SK-N-SH (cell line): ENCODE measurements at regions not wholly inside any gene's neighbourhood (a gene's known extent, or its start where the extent isn't known, plus 50 kb on each side); places are given as distances from the start of the nearest gene placed in this dataset.

Experiments used
- CTCF ChIA-PET: fragments of 300-600, 350-600 bp; formaldehyde crosslinking; extraction: SDS; loops from one replicate; lab custom pipeline; 2021; lab: Yijun Ruan, JAX
- POLR2A ChIA-PET: fragments of 350-600 bp; sonication (Branson Sonifier 250); formaldehyde crosslinking; extraction: SDS; loops from one replicate; lab custom pipeline; 2020; ENCODE audit warnings: antibody characterized with exemption, inconsistent platforms; lab: Yijun Ruan, JAX
- DNase-seq: peaks from one replicate; pipeline ENCODE4 v3.0.0; 2012
- H2AFZ ChIP-seq: fragments of 200-600 bp; sonication (generic); 2 replicates; pipeline ENCODE4 v1.8.1; 2016; ENCODE audit warnings: antibody characterized with exemption, mild to moderate bottlenecking, low read depth
- H3F3A ChIP-seq: fragments of 200-600 bp; sonication (generic); replicated peaks from 2 replicates; pipeline ENCODE3; 2016; ENCODE audit warnings: antibody characterized with exemption, mild to moderate bottlenecking; ENCODE audit not compliant: insufficient read depth
- H3K27ac ChIP-seq, 2 experiments: fragments of 200-500 bp in 1 of 2; fragments of 200-600 bp in 1 of 2; sonication (Bioruptor generic) in 1 of 2; sonication (generic), shearing (Covaris generic) in 1 of 2; 2 replicates each; pipeline versions ENCODE4 v1.5.1 to v1.6.1; 2014 to 2016; ENCODE audit warnings: low read depth in 2 of 2, inconsistent platforms in 1 of 2, low read length in 1 of 2, mild to moderate bottlenecking in 1 of 2, mixed read lengths in 1 of 2
- H3K27me3 ChIP-seq: fragments of 200-600 bp; sonication (generic), shearing (Covaris generic); 2 replicates; pipeline ENCODE4 v1.6.1; 2016; ENCODE audit warnings: mixed run types; ENCODE audit not compliant: insufficient read depth
- H3K36me3 ChIP-seq, 2 experiments: fragments of 200-500 bp in 1 of 2; fragments of 200-600 bp in 1 of 2; sonication (Bioruptor generic) in 1 of 2; sonication (generic) in 1 of 2; replicated peaks in 1 of 2; 2 replicates each; pipeline versions ENCODE3 to v1.5.1; 2014 to 2016; ENCODE audit warnings: low read length in 1 of 2, mild to moderate bottlenecking in 1 of 2; ENCODE audit not compliant: insufficient read depth in 2 of 2, control insufficient read depth in 1 of 2
- H3K4me1 ChIP-seq, 2 experiments: fragments of 200-500 bp in 1 of 2; fragments of 200-600 bp in 1 of 2; sonication (Bioruptor generic) in 1 of 2; sonication (generic), shearing (Covaris generic) in 1 of 2; 2 replicates each; pipeline versions ENCODE4 v1.5.1 to v1.6.1; 2014 to 2016; ENCODE audit warnings: low read depth in 1 of 2, low read length in 1 of 2, mixed run types in 1 of 2; ENCODE audit not compliant: insufficient read depth in 2 of 2, control insufficient read depth in 1 of 2
- H3K4me2 ChIP-seq: fragments of 200-600 bp; sonication (generic), shearing (Covaris generic); 2 replicates; pipeline ENCODE4 v1.6.1; 2017; ENCODE audit warnings: mixed run types
- H3K4me3 ChIP-seq, 2 experiments: fragments of 200-500 bp in 1 of 2; fragments of 200-600 bp in 1 of 2; sonication (Bioruptor generic) in 1 of 2; sonication (generic), shearing (Covaris generic) in 1 of 2; 2 replicates each; pipeline versions ENCODE4 v1.5.1 to v1.8.1; 2014 to 2016; ENCODE audit warnings: low read depth in 2 of 2, inconsistent platforms in 1 of 2, low read length in 1 of 2, mild to moderate bottlenecking in 1 of 2, mixed read lengths in 1 of 2, moderate library complexity in 1 of 2
- H3K79me2 ChIP-seq: fragments of 200-600 bp; sonication (generic); 2 replicates; pipeline ENCODE4 v1.8.1; 2017; ENCODE audit warnings: mild to moderate bottlenecking; ENCODE audit not compliant: insufficient read depth
- H3K9ac ChIP-seq: fragments of 200-600 bp; sonication (generic); 2 replicates; pipeline ENCODE4 v1.6.1; 2017; ENCODE audit warnings: mixed run types
- H3K9me2 ChIP-seq: fragments of 200-600 bp; sonication (generic); 2 replicates; pipeline ENCODE4 v1.6.1; 2017; ENCODE audit warnings: mixed run types
- H3K9me3 ChIP-seq: fragments of 200-600 bp; sonication (generic); 2 replicates; pipeline ENCODE4 v1.6.1; 2017; ENCODE audit warnings: mixed run types, mild to moderate bottlenecking, moderate library complexity
- H4K20me1 ChIP-seq: fragments of 200-600 bp; sonication (generic); 2 replicates; pipeline ENCODE4 v1.6.1; 2017; ENCODE audit warnings: mild to moderate bottlenecking, mixed run types; ENCODE audit not compliant: insufficient read depth
- ELF1 ChIP-seq: IDR thresholded peaks from 2 replicates; pipeline ENCODE4 v1.4.0; 2012
- EP300 ChIP-seq, 2 experiments: IDR thresholded peaks; 2 replicates each; pipeline versions ENCODE4 v1.4.0 to v1.6.1; 2012; ENCODE audit warnings: borderline replicate concordance in 1 of 2, low read depth in 1 of 2, low read length in 1 of 2
- EZH2phosphoT487 ChIP-seq: fragments of 200-600 bp; sonication (generic); IDR thresholded peaks from 2 replicates; pipeline ENCODE4 v1.6.1; 2017; ENCODE audit warnings: low read depth, mixed run types, mild to moderate bottlenecking, antibody characterized with exemption, moderate library complexity, borderline replicate concordance
- FOSL2 ChIP-seq: IDR thresholded peaks from 2 replicates; pipeline ENCODE4 v1.4.0; 2012; ENCODE audit warnings: low read depth, mild to moderate bottlenecking, moderate library complexity, borderline replicate concordance
- FOXJ3 ChIP-seq: sonication (generic); formaldehyde crosslinking; IDR thresholded peaks from 2 replicates; pipeline ENCODE4 v1.5.1; 2020; ENCODE audit warnings: mild to moderate bottlenecking, missing genetic modification reagents
- FOXM1 ChIP-seq: IDR thresholded peaks from 2 replicates; pipeline ENCODE4 v1.4.0; 2012; ENCODE audit warnings: low read depth, mild to moderate bottlenecking
- GATA2 ChIP-seq: sonication (generic); formaldehyde crosslinking; IDR thresholded peaks from 2 replicates; pipeline ENCODE4 v1.5.0; 2020; ENCODE audit warnings: mild to moderate bottlenecking, missing genetic modification reagents
- JUND ChIP-seq: IDR thresholded peaks from 2 replicates; pipeline ENCODE4 v1.4.0; 2012
- MEF2A ChIP-seq: IDR thresholded peaks from 2 replicates; pipeline ENCODE4 v1.4.0; 2012; ENCODE audit warnings: low read depth, borderline replicate concordance
- MXI1 ChIP-seq: IDR thresholded peaks from 2 replicates; pipeline ENCODE4 v1.6.1; 2012; ENCODE audit warnings: mild to moderate bottlenecking, low read depth, low read length, improper control_type of control experiment
- RAD21 ChIP-seq: IDR thresholded peaks from 2 replicates; pipeline ENCODE4 v1.6.1; 2012; ENCODE audit warnings: mild to moderate bottlenecking, low read length
- RFX5 ChIP-seq: IDR thresholded peaks from 2 replicates; pipeline ENCODE4 v1.6.1; 2012; ENCODE audit warnings: mild to moderate bottlenecking, improper control_type of control experiment, low read length
- RXRA ChIP-seq: IDR thresholded peaks from 2 replicates; pipeline ENCODE4 v1.4.0; 2012; ENCODE audit warnings: low read depth, mild to moderate bottlenecking, borderline replicate concordance
- SIN3A ChIP-seq: IDR thresholded peaks from 2 replicates; pipeline ENCODE4 v1.6.1; 2012; ENCODE audit warnings: low read depth, mild to moderate bottlenecking, low read length, moderate library complexity, borderline replicate concordance
- SMC3 ChIP-seq: IDR thresholded peaks from 2 replicates; pipeline ENCODE4 v1.6.1; 2012; ENCODE audit warnings: low read depth, low read length, improper control_type of control experiment
- TCF12 ChIP-seq: IDR thresholded peaks from 2 replicates; pipeline ENCODE4 v1.4.0; 2012
- ZBTB33 ChIP-seq: IDR thresholded peaks from 2 replicates; pipeline ENCODE4 v1.4.0; 2012; ENCODE audit warnings: low read depth, borderline replicate concordance
- WGBS: methylation state at CpG from one replicate; pipeline ENCODE4 v1.1.6; 2017; ENCODE audit warnings: low lambda C conversion rate; 5-methylcytosine and 5-hydroxymethylcytosine counted together
- TF ChIP-seq, protein P1 (sequence below): fragments of 200-600 bp; sonication (generic); IDR thresholded peaks from 2 replicates; pipeline ENCODE4 v1.6.1; 2017; ENCODE audit warnings: antibody characterized with exemption, mild to moderate bottlenecking, moderate library complexity
- TF ChIP-seq, protein P2 (sequence below): IDR thresholded peaks from 2 replicates; pipeline ENCODE4 v1.6.1; 2012; ENCODE audit warnings: mild to moderate bottlenecking, low read depth, low read length, moderate library complexity
- TF ChIP-seq, protein P3 (sequence below): IDR thresholded peaks from 2 replicates; pipeline ENCODE4; 2012

- ChIA-PET POLR2A (no interaction called here), CTCF (no interaction called here)
- DNase-seq, result no peak
- TF ChIP-seq RAD21 (no peak), FOXM1 (no peak), GATA2 (CRISPR knock-in tag) (no peak), RXRA (no peak), SIN3A (no peak), JUND (no peak), SMC3 (no peak), MEF2A (no peak), FOSL2 (no peak), EP300 (IDR thresholded peaks at IDR 0.05; ENCODE audit: borderline replicate concordance in 1 of 2, low read depth in 1 of 2, low read length in 1 of 2) (no peak), RFX5 (no peak), FOXJ3 (CRISPR knock-in tag) (no peak), ELF1 (no peak), ZBTB33 (no peak), EZH2phosphoT487 (no peak), TCF12 (no peak), MXI1 (no peak)
- TF ChIP-seq, protein P1, sequence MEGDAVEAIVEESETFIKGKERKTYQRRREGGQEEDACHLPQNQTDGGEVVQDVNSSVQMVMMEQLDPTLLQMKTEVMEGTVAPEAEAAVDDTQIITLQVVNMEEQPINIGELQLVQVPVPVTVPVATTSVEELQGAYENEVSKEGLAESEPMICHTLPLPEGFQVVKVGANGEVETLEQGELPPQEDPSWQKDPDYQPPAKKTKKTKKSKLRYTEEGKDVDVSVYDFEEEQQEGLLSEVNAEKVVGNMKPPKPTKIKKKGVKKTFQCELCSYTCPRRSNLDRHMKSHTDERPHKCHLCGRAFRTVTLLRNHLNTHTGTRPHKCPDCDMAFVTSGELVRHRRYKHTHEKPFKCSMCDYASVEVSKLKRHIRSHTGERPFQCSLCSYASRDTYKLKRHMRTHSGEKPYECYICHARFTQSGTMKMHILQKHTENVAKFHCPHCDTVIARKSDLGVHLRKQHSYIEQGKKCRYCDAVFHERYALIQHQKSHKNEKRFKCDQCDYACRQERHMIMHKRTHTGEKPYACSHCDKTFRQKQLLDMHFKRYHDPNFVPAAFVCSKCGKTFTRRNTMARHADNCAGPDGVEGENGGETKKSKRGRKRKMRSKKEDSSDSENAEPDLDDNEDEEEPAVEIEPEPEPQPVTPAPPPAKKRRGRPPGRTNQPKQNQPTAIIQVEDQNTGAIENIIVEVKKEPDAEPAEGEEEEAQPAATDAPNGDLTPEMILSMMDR, result no peak
- TF ChIP-seq, protein P2, sequence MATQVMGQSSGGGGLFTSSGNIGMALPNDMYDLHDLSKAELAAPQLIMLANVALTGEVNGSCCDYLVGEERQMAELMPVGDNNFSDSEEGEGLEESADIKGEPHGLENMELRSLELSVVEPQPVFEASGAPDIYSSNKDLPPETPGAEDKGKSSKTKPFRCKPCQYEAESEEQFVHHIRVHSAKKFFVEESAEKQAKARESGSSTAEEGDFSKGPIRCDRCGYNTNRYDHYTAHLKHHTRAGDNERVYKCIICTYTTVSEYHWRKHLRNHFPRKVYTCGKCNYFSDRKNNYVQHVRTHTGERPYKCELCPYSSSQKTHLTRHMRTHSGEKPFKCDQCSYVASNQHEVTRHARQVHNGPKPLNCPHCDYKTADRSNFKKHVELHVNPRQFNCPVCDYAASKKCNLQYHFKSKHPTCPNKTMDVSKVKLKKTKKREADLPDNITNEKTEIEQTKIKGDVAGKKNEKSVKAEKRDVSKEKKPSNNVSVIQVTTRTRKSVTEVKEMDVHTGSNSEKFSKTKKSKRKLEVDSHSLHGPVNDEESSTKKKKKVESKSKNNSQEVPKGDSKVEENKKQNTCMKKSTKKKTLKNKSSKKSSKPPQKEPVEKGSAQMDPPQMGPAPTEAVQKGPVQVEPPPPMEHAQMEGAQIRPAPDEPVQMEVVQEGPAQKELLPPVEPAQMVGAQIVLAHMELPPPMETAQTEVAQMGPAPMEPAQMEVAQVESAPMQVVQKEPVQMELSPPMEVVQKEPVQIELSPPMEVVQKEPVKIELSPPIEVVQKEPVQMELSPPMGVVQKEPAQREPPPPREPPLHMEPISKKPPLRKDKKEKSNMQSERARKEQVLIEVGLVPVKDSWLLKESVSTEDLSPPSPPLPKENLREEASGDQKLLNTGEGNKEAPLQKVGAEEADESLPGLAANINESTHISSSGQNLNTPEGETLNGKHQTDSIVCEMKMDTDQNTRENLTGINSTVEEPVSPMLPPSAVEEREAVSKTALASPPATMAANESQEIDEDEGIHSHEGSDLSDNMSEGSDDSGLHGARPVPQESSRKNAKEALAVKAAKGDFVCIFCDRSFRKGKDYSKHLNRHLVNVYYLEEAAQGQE, result no peak
- TF ChIP-seq, protein P3, sequence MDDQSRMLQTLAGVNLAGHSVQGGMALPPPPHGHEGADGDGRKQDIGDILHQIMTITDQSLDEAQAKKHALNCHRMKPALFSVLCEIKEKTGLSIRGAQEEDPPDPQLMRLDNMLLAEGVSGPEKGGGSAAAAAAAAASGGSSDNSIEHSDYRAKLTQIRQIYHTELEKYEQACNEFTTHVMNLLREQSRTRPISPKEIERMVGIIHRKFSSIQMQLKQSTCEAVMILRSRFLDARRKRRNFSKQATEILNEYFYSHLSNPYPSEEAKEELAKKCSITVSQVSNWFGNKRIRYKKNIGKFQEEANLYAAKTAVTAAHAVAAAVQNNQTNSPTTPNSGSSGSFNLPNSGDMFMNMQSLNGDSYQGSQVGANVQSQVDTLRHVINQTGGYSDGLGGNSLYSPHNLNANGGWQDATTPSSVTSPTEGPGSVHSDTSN, result no peak
- Histone ChIP-seq H3K27me3 (peaks cover 4% of the 10 kb centered on the region), H3K9ac (no peak overlapping the region), H2AFZ (no peak overlapping the region), H4K20me1 (no peaks in the 10 kb centered on the region), H3K9me2 (no peaks in the 10 kb centered on the region), H3K4me3 (no peak overlapping the region), H3F3A (no peaks in the 10 kb centered on the region), H3K4me2 (no peak overlapping the region), H3K36me3 (no peaks in the 10 kb centered on the region), H3K4me1 (no peaks in the 10 kb centered on the region; a peak in 1 of 4 replicates), H3K9me3 (no peaks in the 10 kb centered on the region), H3K27ac (no peak overlapping the region), H3K79me2 (no peaks in the 10 kb centered on the region)
- WGBS, result 30% methylated on average over 6 of the region's 6 CpGs
Measured at GRCh38 chr20:62560162-62560561, 82.1 kb upstream of the SLCO4A1 start.
